Endothelial cell of umbilical vein (primary cell): ENCODE measurements at regions not wholly inside any gene's neighbourhood (a gene's known extent, or its start where the extent isn't known, plus 50 kb on each side); places are given as distances from the start of the nearest gene placed in this dataset.

Source experiments
- BruUV-seq: library from RNA; stranded (reverse); fragments of 400-500 nt; replicated peaks from 2 replicates; lab custom pipeline; 2021; lab: Mats Ljungman, UMichigan
- CTCF ChIA-PET: fragments of 300-600, 350-600 bp; sonication (Branson Sonifier 250); formaldehyde crosslinking; loops from one replicate; lab custom pipeline; 2021; ENCODE audit warnings: antibody characterized with exemption, inconsistent platforms; lab: Charles Lee
- POLR2A ChIA-PET: fragments of 300-600, 350-600 bp; sonication (Branson Sonifier 250); formaldehyde crosslinking; loops from one replicate; lab custom pipeline; 2021; ENCODE audit warnings: antibody characterized with exemption, inconsistent platforms; lab: Charles Lee
- DNase-seq: peaks from one replicate; pipeline ENCODE4 v3.0.0-alpha.2; 2011; ENCODE audit warnings: low read depth, low spot score
- FAIRE-seq: peaks from 2 replicates; lab custom pipeline; 2011; peaks lifted over from hg19 to GRCh38; lab: Jason Lieb, UNC
- H2AFZ ChIP-seq: 2 replicates; pipeline ENCODE4 v1.6.0; 2012; ENCODE audit warnings: low read depth, low read length, control low read depth, inconsistent platforms
- H3K27ac ChIP-seq: 2 replicates; pipeline ENCODE4 v1.5.1; 2011; ENCODE audit warnings: low read depth, mild to moderate bottlenecking, control low read depth, low read length, moderate library complexity; ENCODE audit not compliant: insufficient read depth
- H3K27me3 ChIP-seq, 2 experiments: 2 replicates each; pipeline versions ENCODE4 v1.6.0 to v1.6.1; 2011; ENCODE audit warnings: low read length in 2 of 2, mixed read lengths in 1 of 2; ENCODE audit not compliant: control insufficient read depth in 2 of 2, insufficient read depth in 2 of 2
- H3K36me3 ChIP-seq, 2 experiments: 2 replicates in 1 of 2; 3 replicates in 1 of 2; pipeline ENCODE4 v1.5.1; 2011; ENCODE audit warnings: low read length in 2 of 2, mild to moderate bottlenecking in 1 of 2, moderate library complexity in 1 of 2; ENCODE audit not compliant: control insufficient read depth in 2 of 2, insufficient read depth in 2 of 2; ENCODE audit errors: extremely low read depth in 1 of 2
- H3K4me1 ChIP-seq: 3 replicates; pipeline ENCODE4 v1.5.1; 2011; ENCODE audit warnings: mild to moderate bottlenecking, low read length; ENCODE audit not compliant: control insufficient read depth, insufficient read depth; ENCODE audit errors: extremely low read depth
- H3K4me2 ChIP-seq: 2 replicates; pipeline ENCODE4 v1.6.1; 2011; ENCODE audit warnings: low read length, control low read depth, mixed read lengths; ENCODE audit not compliant: insufficient read depth
- H3K4me3 ChIP-seq, 3 experiments: fragments of 200-600 bp in 1 of 3; sonication (generic), shearing (Covaris generic) in 1 of 3; replicated peaks in 1 of 3; 2 replicates each; pipeline ENCODE4 v1.5.1; 2011 to 2016; ENCODE audit warnings: control low read depth in 3 of 3, low read length in 3 of 3, mild to moderate bottlenecking in 2 of 3, inconsistent platforms in 1 of 3, low read depth in 1 of 3, moderate library complexity in 1 of 3; ENCODE audit not compliant: insufficient read depth in 1 of 3
- H3K79me2 ChIP-seq: 2 replicates; pipeline ENCODE4 v1.6.0; 2012; ENCODE audit warnings: low read length, inconsistent platforms; ENCODE audit not compliant: control insufficient read depth, insufficient read depth
- H3K9ac ChIP-seq: replicated peaks from 2 replicates; pipeline ENCODE3; 2011; ENCODE audit warnings: low read length, control low read depth; ENCODE audit not compliant: insufficient read depth; ENCODE audit errors: extremely low read depth
- H3K9me1 ChIP-seq: replicated peaks from 3 replicates; pipeline ENCODE4 v1.6.0; 2011; ENCODE audit warnings: mild to moderate bottlenecking, low read length; ENCODE audit not compliant: control insufficient read depth, insufficient read depth; ENCODE audit errors: extremely low read depth
- H3K9me3 ChIP-seq: replicated peaks from 2 replicates; pipeline ENCODE4 v1.5.1; 2012; ENCODE audit warnings: low read length, inconsistent platforms; ENCODE audit not compliant: control insufficient read depth, insufficient read depth
- H4K20me1 ChIP-seq: replicated peaks from 2 replicates; pipeline ENCODE3; 2011; ENCODE audit warnings: mild to moderate bottlenecking, low read length; ENCODE audit not compliant: control insufficient read depth, insufficient read depth; ENCODE audit errors: extremely low read depth
- EZH2 ChIP-seq: IDR thresholded peaks from 2 replicates; pipeline ENCODE4 v1.6.1; 2012; ENCODE audit warnings: borderline replicate concordance, low read depth, mild to moderate bottlenecking, moderate library complexity, low read length, inconsistent platforms; ENCODE audit not compliant: severe bottlenecking
- FOS ChIP-seq: IDR thresholded peaks from 2 replicates; pipeline ENCODE4 v1.6.1; 2011; ENCODE audit warnings: mild to moderate bottlenecking, low read length, moderate library complexity, borderline replicate concordance; ENCODE audit not compliant: insufficient read depth
- GATA2 ChIP-seq: IDR thresholded peaks from 2 replicates; pipeline ENCODE4 v1.7.0; 2011; ENCODE audit warnings: low read depth, mild to moderate bottlenecking, moderate library complexity, mixed read lengths, low read length; ENCODE audit not compliant: insufficient read length, insufficient read depth
- JUN ChIP-seq: IDR thresholded peaks from 2 replicates; pipeline ENCODE4 v1.6.1; 2011; ENCODE audit warnings: borderline replicate concordance, low read depth; ENCODE audit not compliant: insufficient read length, insufficient read depth
- MYC ChIP-seq: IDR thresholded peaks from one replicate; pipeline ENCODE4 v1.6.1; 2011; ENCODE audit warnings: mild to moderate bottlenecking, low read depth, low read length
- POLR2A ChIP-seq: IDR thresholded peaks from 2 replicates; pipeline ENCODE4 v1.6.1; 2012; ENCODE audit warnings: low read depth, mild to moderate bottlenecking, control low read depth, low read length
- POLR2AphosphoS5 ChIP-seq: IDR thresholded peaks from 2 replicates; pipeline ENCODE4 v1.6.1; 2012; ENCODE audit warnings: low read depth, mild to moderate bottlenecking, control low read depth, low read length, moderate library complexity; ENCODE audit not compliant: insufficient read depth
- dilution Hi-C: fragments of 300-500 bp; cut with MboI; formaldehyde crosslinking; loops from one replicate; pipeline ENCODE4 v1.15.0; 2019; ENCODE audit warnings: low sequenced_read_pairs; ENCODE audit not compliant: extremely low pct_ligation_motif_present
- intact Hi-C: fragments of 100-400 bp; cut with micrococcal nuclease; formaldehyde crosslinking; loops from one replicate; pipeline ENCODE4 v1.10.0; 2022
- TF ChIP-seq, protein P1 (sequence below): IDR thresholded peaks from 2 replicates; pipeline ENCODE4 v1.6.1; 2011; ENCODE audit not compliant: insufficient read depth, insufficient read length
- TF ChIP-seq, protein P2 (sequence below), 2 donors: IDR thresholded peaks; 1 replicate in 1 of 2; 2 replicates in 1 of 2; pipeline ENCODE4 v1.5.1; 2011; ENCODE audit warnings: low read length in 2 of 2, mild to moderate bottlenecking in 2 of 2, moderate library complexity in 2 of 2, control low read depth in 1 of 2, inconsistent platforms in 1 of 2, low read depth in 1 of 2; ENCODE audit not compliant: insufficient read depth in 1 of 2; ENCODE audit errors: extremely low read depth in 1 of 2

DNA sequence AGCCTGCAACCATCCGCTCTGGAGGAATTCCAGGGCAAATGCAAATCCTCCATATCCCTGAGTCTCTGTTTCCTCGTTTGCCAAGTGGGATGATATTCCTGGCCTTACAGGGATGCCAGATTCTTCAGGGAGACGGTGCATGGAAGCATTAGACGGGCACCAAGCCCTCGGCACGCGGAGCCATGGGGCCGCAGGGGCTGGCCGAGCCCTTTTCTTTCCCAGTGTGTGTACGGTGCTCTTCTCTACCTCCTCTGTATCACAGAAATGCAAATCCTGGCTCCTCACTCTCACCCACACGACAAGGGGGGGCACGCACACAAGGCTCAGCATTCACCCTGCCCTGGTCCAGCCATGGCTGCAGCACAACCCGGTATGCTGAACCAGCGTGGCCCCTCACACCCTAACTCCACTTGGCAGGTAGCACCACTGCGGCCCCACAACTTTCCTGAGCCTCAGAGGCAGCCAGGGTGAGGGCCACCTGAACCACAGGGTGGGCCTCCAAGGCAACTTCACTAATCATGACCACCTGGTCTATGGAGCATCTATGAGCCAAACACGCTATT, 64.1 kb upstream of the SALL3 start:
- H3K9me1 ChIP-seq, result no peaks in the 10 kb centered on the region
- H3K9ac ChIP-seq, result no peak overlapping the region
- TF ChIP-seq FOS, result no peak
- TF ChIP-seq EZH2, result no peak
- TF ChIP-seq, protein P1, sequence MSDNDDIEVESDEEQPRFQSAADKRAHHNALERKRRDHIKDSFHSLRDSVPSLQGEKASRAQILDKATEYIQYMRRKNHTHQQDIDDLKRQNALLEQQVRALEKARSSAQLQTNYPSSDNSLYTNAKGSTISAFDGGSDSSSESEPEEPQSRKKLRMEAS, result no peak
- TF ChIP-seq, protein P2, sequence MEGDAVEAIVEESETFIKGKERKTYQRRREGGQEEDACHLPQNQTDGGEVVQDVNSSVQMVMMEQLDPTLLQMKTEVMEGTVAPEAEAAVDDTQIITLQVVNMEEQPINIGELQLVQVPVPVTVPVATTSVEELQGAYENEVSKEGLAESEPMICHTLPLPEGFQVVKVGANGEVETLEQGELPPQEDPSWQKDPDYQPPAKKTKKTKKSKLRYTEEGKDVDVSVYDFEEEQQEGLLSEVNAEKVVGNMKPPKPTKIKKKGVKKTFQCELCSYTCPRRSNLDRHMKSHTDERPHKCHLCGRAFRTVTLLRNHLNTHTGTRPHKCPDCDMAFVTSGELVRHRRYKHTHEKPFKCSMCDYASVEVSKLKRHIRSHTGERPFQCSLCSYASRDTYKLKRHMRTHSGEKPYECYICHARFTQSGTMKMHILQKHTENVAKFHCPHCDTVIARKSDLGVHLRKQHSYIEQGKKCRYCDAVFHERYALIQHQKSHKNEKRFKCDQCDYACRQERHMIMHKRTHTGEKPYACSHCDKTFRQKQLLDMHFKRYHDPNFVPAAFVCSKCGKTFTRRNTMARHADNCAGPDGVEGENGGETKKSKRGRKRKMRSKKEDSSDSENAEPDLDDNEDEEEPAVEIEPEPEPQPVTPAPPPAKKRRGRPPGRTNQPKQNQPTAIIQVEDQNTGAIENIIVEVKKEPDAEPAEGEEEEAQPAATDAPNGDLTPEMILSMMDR (IDR thresholded peaks at IDR 0.05; ENCODE audit: extremely low read depth in 1 of 2, insufficient read depth in 1 of 2, low read depth in 1 of 2, low read length in 2 of 2), result no peak
- TF ChIP-seq POLR2A, result no peak
- no peak for TF ChIP-seq JUN
- TF ChIP-seq POLR2AphosphoS5, result no peak
- TF ChIP-seq GATA2, result no peak
- no peak for TF ChIP-seq MYC
- H4K20me1 ChIP-seq, result no peaks in the 10 kb centered on the region
- BruUV-seq, result no TSS peak
- peaks cover 4% of the 10 kb centered on the region for H3K9me3 ChIP-seq
- H3K4me3 ChIP-seq, result no peak overlapping the region
- no peak overlapping the region for H3K27ac ChIP-seq
- H3K4me1 ChIP-seq, result no peaks in the 10 kb centered on the region
- no peaks in the 10 kb centered on the region for H3K79me2 ChIP-seq
- ChIA-PET POLR2A (no interaction called here), CTCF (no interaction called here)
- no peak overlapping the region for H3K4me2 ChIP-seq
- no peaks in the 10 kb centered on the region for H3K36me3 ChIP-seq
- H2AFZ ChIP-seq, result no peak overlapping the region
- DNase-seq (no peak), FAIRE-seq (no peak)
- intact Hi-C loops, result no loop called here
- dilution Hi-C loops, result no loop called here
- no peaks in the 10 kb centered on the region for H3K27me3 ChIP-seq
